ENCODE measurements at regions not wholly inside any gene's neighbourhood (a gene's known extent, or its start where the extent isn't known, plus 50 kb on each side); places are given as distances from the start of the nearest gene placed in this dataset.

DNA sequence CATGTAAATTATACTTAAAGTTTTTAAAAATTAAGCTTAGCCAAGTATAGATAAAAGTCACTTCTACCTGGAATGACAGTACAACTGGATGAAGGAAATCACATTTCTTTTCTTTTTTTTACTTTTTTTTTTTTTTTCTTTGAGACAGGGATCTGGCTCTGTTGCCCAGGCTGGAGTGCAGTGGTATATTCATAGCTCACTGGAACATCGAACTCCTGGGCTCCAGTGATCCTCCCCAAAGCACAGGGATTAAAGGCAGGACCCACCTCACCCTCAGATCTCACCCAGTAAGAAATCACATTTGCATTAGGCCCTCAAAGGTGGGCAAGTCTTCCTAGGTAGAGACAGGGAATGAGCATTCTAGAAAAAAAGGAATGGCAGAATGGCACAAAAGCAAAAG, 69.5 kb upstream of the C1GALT1 start:
- TF ChIP-seq, protein P1, sequence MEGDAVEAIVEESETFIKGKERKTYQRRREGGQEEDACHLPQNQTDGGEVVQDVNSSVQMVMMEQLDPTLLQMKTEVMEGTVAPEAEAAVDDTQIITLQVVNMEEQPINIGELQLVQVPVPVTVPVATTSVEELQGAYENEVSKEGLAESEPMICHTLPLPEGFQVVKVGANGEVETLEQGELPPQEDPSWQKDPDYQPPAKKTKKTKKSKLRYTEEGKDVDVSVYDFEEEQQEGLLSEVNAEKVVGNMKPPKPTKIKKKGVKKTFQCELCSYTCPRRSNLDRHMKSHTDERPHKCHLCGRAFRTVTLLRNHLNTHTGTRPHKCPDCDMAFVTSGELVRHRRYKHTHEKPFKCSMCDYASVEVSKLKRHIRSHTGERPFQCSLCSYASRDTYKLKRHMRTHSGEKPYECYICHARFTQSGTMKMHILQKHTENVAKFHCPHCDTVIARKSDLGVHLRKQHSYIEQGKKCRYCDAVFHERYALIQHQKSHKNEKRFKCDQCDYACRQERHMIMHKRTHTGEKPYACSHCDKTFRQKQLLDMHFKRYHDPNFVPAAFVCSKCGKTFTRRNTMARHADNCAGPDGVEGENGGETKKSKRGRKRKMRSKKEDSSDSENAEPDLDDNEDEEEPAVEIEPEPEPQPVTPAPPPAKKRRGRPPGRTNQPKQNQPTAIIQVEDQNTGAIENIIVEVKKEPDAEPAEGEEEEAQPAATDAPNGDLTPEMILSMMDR (conservative IDR thresholded peaks at IDR 0.05; ENCODE audit: low read depth, low read length): no peak
- no peak for TF ChIP-seq EZH2 (IDR thresholded peaks at IDR 0.05; ENCODE audit: borderline replicate concordance, low read depth, low read length, poor library complexity, severe bottlenecking)
- H3K27ac ChIP-seq (ENCODE audit: low read depth, low read length, poor library complexity, severe bottlenecking): no peak overlapping the region
- H3K4me1 ChIP-seq (ENCODE audit: insufficient read depth, low read length, poor library complexity, severe bottlenecking): no peaks in the 10 kb centered on the region
- ChIA-PET CTCF (no interaction called here), POLR2A (ENCODE audit: low non-redundant PET) (interaction anchor here (0.7 kb wide), 1 partner anchor 10 kb away, joined by 3 read pairs; no protein-coding TSS in a partner anchor)
- H3K27me3 ChIP-seq (replicated peaks; ENCODE audit: insufficient read depth, low read depth, low read length, poor library complexity): no peaks in the 10 kb centered on the region
- H3K4me3 ChIP-seq (ENCODE audit: low read depth, low read length, poor library complexity, severe bottlenecking): no peak overlapping the region
- no peaks in the 10 kb centered on the region for H3K36me3 ChIP-seq (ENCODE audit: insufficient read depth, low read length, poor library complexity, severe bottlenecking)
- intact Hi-C loops (cut with micrococcal nuclease; ENCODE audit: unreplicated experiment): no loop called here
- no peak for DNase-seq (ENCODE audit: low spot score)
- no TSS peak for BruUV-seq (replicated peaks)
- H3K9me3 ChIP-seq (ENCODE audit: low read depth, low read length, poor library complexity, severe bottlenecking): no peaks in the 10 kb centered on the region

DNA sequence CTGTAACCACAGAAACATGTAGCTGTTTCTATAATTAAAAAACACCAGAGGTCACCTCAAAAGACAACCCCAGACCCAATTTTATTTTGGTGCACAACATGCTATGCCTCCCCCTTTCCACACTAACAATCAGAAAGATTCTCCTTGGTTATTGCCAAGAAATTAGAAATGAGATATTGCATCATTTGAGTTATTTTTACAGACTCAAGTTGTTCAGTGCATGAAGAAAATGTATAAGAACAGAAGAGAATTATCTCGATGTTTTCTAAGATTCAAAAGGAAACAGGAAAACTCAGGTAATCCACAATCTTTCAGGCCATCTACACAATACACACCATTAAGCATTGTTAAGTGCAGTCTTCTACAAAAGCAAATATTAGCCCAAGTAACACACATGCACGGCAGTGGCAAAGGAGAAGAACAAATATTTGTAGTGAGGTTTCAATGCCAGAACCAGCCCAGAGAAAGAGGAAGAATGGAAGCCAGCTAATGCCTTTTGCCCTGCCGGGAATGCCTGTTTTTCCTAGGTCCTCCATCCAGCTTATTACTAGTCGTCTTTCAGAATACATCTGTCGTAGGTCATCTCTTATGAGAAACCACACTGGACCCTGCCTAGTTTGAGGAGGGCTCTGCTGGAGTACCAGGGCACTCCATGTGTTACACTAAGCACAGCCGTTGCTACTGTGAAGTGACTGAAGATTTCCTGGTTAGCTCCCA, 67.6 kb upstream of the C1GALT1 start:
- H3K4me1 ChIP-seq (ENCODE audit: insufficient read depth, low read length, poor library complexity, severe bottlenecking): no peaks in the 10 kb centered on the region
- no peaks in the 10 kb centered on the region for H3K36me3 ChIP-seq (ENCODE audit: insufficient read depth, low read length, poor library complexity, severe bottlenecking)
- no TSS peak for BruUV-seq (replicated peaks)
- CTCF ChIA-PET: no interaction called here
- no peak for DNase-seq (ENCODE audit: low spot score)
- POLR2A ChIA-PET (ENCODE audit: low non-redundant PET): no interaction called here
- H3K27ac ChIP-seq (ENCODE audit: low read depth, low read length, poor library complexity, severe bottlenecking): no peak overlapping the region
- H3K4me3 ChIP-seq (ENCODE audit: low read depth, low read length, poor library complexity, severe bottlenecking): no peak overlapping the region
- intact Hi-C loops (cut with micrococcal nuclease; ENCODE audit: unreplicated experiment): no loop called here
- TF ChIP-seq, protein P1 (conservative IDR thresholded peaks at IDR 0.05; ENCODE audit: low read depth, low read length): no peak
- TF ChIP-seq EZH2 (IDR thresholded peaks at IDR 0.05; ENCODE audit: borderline replicate concordance, low read depth, low read length, poor library complexity, severe bottlenecking): no peak
- H3K9me3 ChIP-seq (ENCODE audit: low read depth, low read length, poor library complexity, severe bottlenecking): no peaks in the 10 kb centered on the region
- H3K27me3 ChIP-seq (replicated peaks; ENCODE audit: insufficient read depth, low read depth, low read length, poor library complexity): no peaks in the 10 kb centered on the region

DNA sequence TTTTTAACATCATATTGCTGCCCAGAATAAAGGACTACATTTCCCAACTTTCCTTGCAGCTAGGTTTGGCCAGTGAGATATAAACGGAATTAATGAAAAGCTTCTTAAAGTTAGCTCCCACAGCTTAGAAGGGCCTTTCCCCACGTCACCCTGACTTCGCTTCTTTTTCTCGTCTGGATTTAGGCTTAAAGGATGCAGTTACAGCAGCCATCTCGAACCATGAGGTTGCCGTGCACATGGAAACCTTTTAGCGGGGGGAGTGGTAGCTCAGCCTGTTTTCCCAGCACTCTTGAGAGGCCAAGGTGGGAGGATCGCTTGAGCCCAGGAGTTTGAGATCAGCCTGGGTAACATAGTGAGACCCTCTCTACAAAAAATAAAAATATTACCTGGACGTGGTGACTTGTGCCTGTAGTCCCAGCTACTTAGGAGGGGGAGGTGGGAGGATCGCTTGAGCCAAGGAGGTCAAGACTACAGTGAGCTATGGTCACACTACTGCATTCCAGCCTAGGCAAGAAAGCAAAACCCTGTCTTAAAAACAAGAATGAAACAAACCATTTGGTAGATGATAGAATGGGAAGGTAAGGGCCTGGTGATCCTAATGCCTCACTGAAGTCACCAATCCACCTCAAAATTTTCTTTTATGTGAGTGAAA, 64.3 kb upstream of the C1GALT1 start:
- Histone ChIP-seq H3K27ac (ENCODE audit: low read depth, low read length, poor library complexity, severe bottlenecking) (no peak overlapping the region), H3K36me3 (ENCODE audit: insufficient read depth, low read length, poor library complexity, severe bottlenecking) (no peaks in the 10 kb centered on the region), H3K4me1 (ENCODE audit: insufficient read depth, low read length, poor library complexity, severe bottlenecking) (no peaks in the 10 kb centered on the region), H3K4me3 (ENCODE audit: low read depth, low read length, poor library complexity, severe bottlenecking) (no peak overlapping the region), H3K9me3 (ENCODE audit: low read depth, low read length, poor library complexity, severe bottlenecking) (no peaks in the 10 kb centered on the region), H3K27me3 (replicated peaks; ENCODE audit: insufficient read depth, low read depth, low read length, poor library complexity) (no peaks in the 10 kb centered on the region)
- DNase-seq (ENCODE audit: low spot score): no peak
- CTCF ChIA-PET: no interaction called here
- POLR2A ChIA-PET (ENCODE audit: low non-redundant PET): no interaction called here
- BruUV-seq (replicated peaks): no TSS peak
- TF ChIP-seq, protein P1 (conservative IDR thresholded peaks at IDR 0.05; ENCODE audit: low read depth, low read length): no peak
- TF ChIP-seq EZH2 (IDR thresholded peaks at IDR 0.05; ENCODE audit: borderline replicate concordance, low read depth, low read length, poor library complexity, severe bottlenecking): no peak
- intact Hi-C loops (cut with micrococcal nuclease; ENCODE audit: unreplicated experiment): no loop called here
